IPS-18a (cell line): ENCODE measurements at regions not wholly inside any gene's neighbourhood (a gene's known extent, or its start where the extent isn't known, plus 50 kb on each side); places are given as distances from the start of the nearest gene placed in this dataset.
"Not testable (repeated sequence)": the region's sequence is repeated elsewhere in the genome, so short reads cannot be mapped to it uniquely, and the experiment has no call there.

Experiments used
- H3K27ac ChIP-seq: one replicate; pipeline ENCODE4 v1.5.1; 2013; ENCODE audit warnings: low read length
- H3K27me3 ChIP-seq: one replicate; pipeline ENCODE4 v1.6.1; 2013; ENCODE audit warnings: mild to moderate bottlenecking, low read length; ENCODE audit not compliant: control insufficient read depth, insufficient read depth
- H3K36me3 ChIP-seq: one replicate; pipeline ENCODE4 v1.6.1; 2013; ENCODE audit warnings: low read depth, low read length; ENCODE audit not compliant: control insufficient read depth
- H3K4me1 ChIP-seq: one replicate; pipeline ENCODE4 v1.6.1; 2013; ENCODE audit warnings: low read depth, low read length; ENCODE audit not compliant: control insufficient read depth
- H3K4me3 ChIP-seq: one replicate; pipeline ENCODE4 v1.5.1; 2013; ENCODE audit warnings: low read length
- H3K9ac ChIP-seq: one replicate; pipeline ENCODE4 v1.6.1; 2013; ENCODE audit warnings: mild to moderate bottlenecking, low read length, moderate library complexity
- H3K9me3 ChIP-seq: one replicate; pipeline ENCODE4 v1.6.1; 2013; ENCODE audit warnings: low read depth, low read length; ENCODE audit not compliant: control insufficient read depth

DNA sequence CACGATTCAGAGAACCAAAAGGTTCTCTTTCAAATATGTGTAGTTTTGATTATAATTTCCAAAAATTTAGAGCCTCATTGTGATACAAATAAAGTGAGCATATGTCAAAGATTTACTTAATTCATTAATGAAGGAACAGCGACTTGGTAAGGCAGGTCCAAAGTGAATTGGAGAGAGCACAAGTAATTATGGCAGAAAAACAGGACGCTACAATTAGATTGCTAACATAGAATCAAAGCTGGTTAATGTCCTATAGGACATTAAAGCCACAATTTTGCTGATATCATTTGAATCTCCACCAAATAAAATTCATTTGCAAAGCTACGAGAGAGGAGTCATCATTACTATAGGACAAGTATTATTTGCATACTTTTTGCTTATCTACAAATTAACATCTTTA lies 164.2 kb downstream of the CCER1 start:
- H3K4me3 ChIP-seq: no peak overlapping the region
- no peaks in the 10 kb centered on the region for H3K36me3 ChIP-seq
- no peaks in the 10 kb centered on the region for H3K9me3 ChIP-seq
- H3K4me1 ChIP-seq: no peaks in the 10 kb centered on the region
- H3K27me3 ChIP-seq: no peaks in the 10 kb centered on the region
- no peak overlapping the region for H3K27ac ChIP-seq
- H3K9ac ChIP-seq: no peak overlapping the region

DNA sequence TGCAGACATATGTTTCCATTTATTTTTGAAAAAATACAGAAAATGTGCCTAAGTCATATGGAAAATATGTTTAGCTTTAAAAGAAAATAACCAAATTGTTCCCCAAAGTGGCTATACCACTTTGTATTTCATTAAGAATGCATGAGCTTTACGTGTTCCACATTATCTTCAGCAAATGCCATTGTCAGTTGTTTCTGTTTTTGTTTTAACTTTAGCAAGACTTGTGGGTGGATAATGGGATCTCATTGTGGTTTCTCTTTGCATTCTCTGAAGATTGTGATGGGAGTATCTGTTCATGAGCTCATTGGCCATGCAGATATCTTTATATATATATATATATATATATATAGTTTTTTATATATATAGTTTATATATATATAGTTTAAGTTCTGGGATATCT lies 181.5 kb downstream of the CCER1 start:
- H3K27me3 ChIP-seq: no peaks in the 10 kb centered on the region
- H3K4me3 ChIP-seq: no peak overlapping the region
- H3K9me3 ChIP-seq: no peaks in the 10 kb centered on the region
- H3K4me1 ChIP-seq: no peaks in the 10 kb centered on the region
- H3K36me3 ChIP-seq: no peaks in the 10 kb centered on the region
- no peak overlapping the region for H3K27ac ChIP-seq
- H3K9ac ChIP-seq: no peak overlapping the region

GRCh38 chr12:90770861-90771260 lies 184.1 kb downstream of the CCER1 start:
- H3K9ac ChIP-seq: no peak overlapping the region
- H3K4me1 ChIP-seq: no peaks in the 10 kb centered on the region
- no peak overlapping the region for H3K4me3 ChIP-seq
- H3K36me3 ChIP-seq: no peaks in the 10 kb centered on the region
- H3K27ac ChIP-seq: no peak overlapping the region
- H3K9me3 ChIP-seq: no peaks in the 10 kb centered on the region
- no peaks in the 10 kb centered on the region for H3K27me3 ChIP-seq

- Histone ChIP-seq H3K9me3 (no peaks in the 10 kb centered on the region), H3K9ac (no peak overlapping the region), H3K27me3 (no peaks in the 10 kb centered on the region), H3K4me3 (no peak overlapping the region), H3K27ac (no peak overlapping the region), H3K4me1 (no peaks in the 10 kb centered on the region), H3K36me3 (no peaks in the 10 kb centered on the region)
Measured at GRCh38 chr12:90757957-90758356, 197.0 kb downstream of the CCER1 start.

- no peak overlapping the region for H3K27ac ChIP-seq
- H3K9me3 ChIP-seq: peaks cover 4% of the 10 kb centered on the region
- H3K36me3 ChIP-seq: no peaks in the 10 kb centered on the region
- H3K27me3 ChIP-seq: no peaks in the 10 kb centered on the region
- no peaks in the 10 kb centered on the region for H3K4me1 ChIP-seq
- H3K9ac ChIP-seq: no peak overlapping the region
- H3K4me3 ChIP-seq: no peak overlapping the region
Measured at GRCh38 chr12:90745211-90745610, 209.8 kb downstream of the CCER1 start.

DNA sequence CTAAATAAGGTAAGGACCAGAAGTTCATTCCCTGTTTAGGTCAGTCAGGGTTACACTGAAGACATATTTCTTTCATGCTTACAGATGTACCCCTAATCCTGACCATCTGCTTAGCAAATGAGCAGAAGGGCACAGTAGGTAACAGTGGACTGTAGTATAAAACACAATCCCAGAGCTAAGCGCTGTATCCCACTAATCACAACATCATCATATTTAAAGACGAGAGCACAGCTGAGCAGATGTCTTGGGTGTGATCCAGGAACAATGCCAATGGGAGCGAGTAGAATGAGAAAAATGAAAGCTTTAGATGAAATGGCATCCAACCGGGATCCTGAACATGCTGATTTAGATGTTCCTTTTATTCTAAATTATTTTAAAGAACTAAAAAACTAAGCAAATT lies 213.4 kb downstream of the CCER1 start:
- Histone ChIP-seq H3K36me3 (no peaks in the 10 kb centered on the region), H3K27ac (no peak overlapping the region), H3K4me3 (no peak overlapping the region), H3K4me1 (no peaks in the 10 kb centered on the region), H3K9me3 (no peaks in the 10 kb centered on the region), H3K9ac (no peak overlapping the region), H3K27me3 (no peaks in the 10 kb centered on the region)

DNA sequence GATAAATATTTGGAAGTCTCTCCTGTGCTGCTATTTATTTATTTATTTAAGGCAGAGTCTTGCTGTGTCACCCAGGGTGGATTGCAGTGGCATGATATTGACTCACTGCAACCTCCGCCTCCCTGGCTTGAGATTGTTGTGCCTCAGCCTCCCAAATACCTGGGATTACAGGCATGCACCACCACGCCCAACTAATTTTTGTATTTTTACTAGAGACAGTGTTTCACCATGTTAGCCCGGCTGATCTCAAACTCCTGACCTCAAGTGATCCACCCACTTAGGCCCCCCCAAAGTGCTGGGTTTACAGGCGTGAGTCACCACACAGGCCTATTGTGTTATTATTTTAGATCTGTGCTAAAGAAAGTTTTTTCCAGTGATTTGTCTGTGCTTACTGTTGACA lies 225.2 kb downstream of the CCER1 start:
- H3K4me1 ChIP-seq: no peaks in the 10 kb centered on the region
- H3K9me3 ChIP-seq: no peaks in the 10 kb centered on the region
- no peaks in the 10 kb centered on the region for H3K27me3 ChIP-seq
- no peak overlapping the region for H3K27ac ChIP-seq
- no peak overlapping the region for H3K9ac ChIP-seq
- no peak overlapping the region for H3K4me3 ChIP-seq
- no peaks in the 10 kb centered on the region for H3K36me3 ChIP-seq

DNA sequence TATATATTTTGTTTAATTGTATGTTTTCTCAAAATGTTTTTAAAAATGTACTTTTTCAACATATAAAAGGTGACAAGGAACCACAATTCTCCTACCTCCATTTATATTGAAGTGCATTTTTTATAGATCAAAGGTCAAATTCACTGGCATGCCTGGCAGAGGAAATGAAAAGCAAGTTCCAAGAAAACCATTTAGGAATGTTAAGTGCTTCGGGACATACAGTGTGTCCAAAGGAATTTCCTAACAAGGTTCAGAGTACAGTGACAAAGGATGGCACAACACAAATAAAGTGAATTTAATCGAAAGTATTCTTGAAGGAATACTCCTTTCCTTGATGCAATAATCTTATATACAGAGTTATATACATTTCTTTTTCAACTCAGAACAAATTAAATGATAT lies 242.3 kb downstream of the CCER1 start:
- H3K27ac ChIP-seq: no peak overlapping the region
- no peak overlapping the region for H3K9ac ChIP-seq
- H3K27me3 ChIP-seq: no peaks in the 10 kb centered on the region
- no peak overlapping the region for H3K4me3 ChIP-seq
- no peaks in the 10 kb centered on the region for H3K36me3 ChIP-seq
- no peaks in the 10 kb centered on the region for H3K9me3 ChIP-seq
- no peaks in the 10 kb centered on the region for H3K4me1 ChIP-seq

GRCh38 chr12:90710711-90711110 lies 244.3 kb downstream of the CCER1 start:
- no peaks in the 10 kb centered on the region for H3K4me1 ChIP-seq
- H3K27ac ChIP-seq: no peak overlapping the region
- H3K27me3 ChIP-seq: no peaks in the 10 kb centered on the region
- H3K9ac ChIP-seq: no peak overlapping the region
- H3K36me3 ChIP-seq: no peaks in the 10 kb centered on the region
- no peak overlapping the region for H3K4me3 ChIP-seq
- H3K9me3 ChIP-seq: no peaks in the 10 kb centered on the region

DNA sequence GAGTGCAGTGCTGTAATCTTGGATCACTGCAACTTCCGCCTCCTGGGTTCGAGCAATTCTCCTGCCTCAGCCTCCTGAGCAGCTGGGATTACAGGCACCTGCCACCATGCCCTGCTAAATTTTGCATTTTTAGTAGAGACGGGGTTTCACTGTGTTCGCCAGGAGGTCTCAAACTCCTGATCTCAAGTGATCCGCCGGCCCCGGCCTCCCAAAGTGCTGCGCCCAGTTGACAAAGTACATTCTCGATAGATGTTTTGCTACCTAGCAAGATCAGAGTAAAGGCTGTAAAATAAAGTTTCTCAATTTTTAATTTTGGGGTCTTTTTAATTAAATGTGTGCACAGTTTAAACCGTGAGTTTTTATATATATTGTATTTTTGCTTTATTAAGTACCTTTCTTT lies 248.9 kb downstream of the CCER1 start:
- Histone ChIP-seq H3K27me3 (no peaks in the 10 kb centered on the region), H3K36me3 (no peaks in the 10 kb centered on the region), H3K9me3 (no peaks in the 10 kb centered on the region), H3K4me1 (no peaks in the 10 kb centered on the region), H3K4me3 (no peak overlapping the region), H3K27ac (no peak overlapping the region), H3K9ac (no peak overlapping the region)

DNA sequence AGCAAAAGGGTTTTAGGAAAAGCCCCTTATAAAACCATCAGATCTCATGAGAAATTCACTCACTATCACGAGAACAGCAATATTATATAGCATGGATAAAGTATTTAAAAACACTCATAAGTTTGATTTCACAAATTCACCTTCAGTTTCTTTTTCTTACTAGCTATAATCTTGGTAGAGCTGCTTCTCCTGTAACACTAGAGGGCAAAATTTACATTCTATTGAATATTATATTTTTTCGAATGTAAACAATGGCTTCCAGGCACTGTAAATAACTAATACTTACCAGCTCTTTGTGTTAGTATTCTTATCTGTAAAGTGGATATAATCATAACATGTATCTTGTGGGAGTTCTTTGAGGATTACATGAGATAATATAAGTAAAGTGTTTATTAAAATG lies 259.6 kb downstream of the CCER1 start:
- Histone ChIP-seq H3K4me3 (no peak overlapping the region), H3K9me3 (no peaks in the 10 kb centered on the region), H3K27me3 (no peaks in the 10 kb centered on the region), H3K9ac (no peak overlapping the region), H3K36me3 (no peaks in the 10 kb centered on the region), H3K4me1 (no peaks in the 10 kb centered on the region), H3K27ac (no peak overlapping the region)

GRCh38 chr12:90690120-90690519 lies 264.9 kb downstream of the CCER1 start:
- H3K36me3 ChIP-seq: no peaks in the 10 kb centered on the region
- no peaks in the 10 kb centered on the region for H3K4me1 ChIP-seq
- no peak overlapping the region for H3K9ac ChIP-seq
- H3K9me3 ChIP-seq: no peaks in the 10 kb centered on the region
- H3K4me3 ChIP-seq: no peak overlapping the region
- no peak overlapping the region for H3K27ac ChIP-seq
- H3K27me3 ChIP-seq: no peaks in the 10 kb centered on the region

DNA sequence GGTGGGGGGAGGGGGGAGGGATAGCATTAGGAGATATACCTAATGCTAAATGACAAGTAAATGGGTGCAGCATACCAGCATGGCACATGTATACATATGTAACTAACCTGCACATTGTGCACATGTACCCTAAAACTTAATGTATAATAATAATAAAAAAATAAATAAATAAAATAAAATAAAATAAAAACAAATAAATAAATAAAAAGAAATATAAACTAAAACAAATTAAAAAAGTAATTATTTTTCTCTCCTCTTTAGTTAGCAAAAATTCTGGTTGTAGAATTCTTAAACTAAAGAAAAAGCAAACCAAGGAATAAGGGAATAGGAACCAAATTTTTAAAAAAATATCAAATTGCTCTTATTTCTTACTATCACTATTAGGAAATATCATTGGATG lies 267.3 kb downstream of the CCER1 start:
- H3K4me1 ChIP-seq, H3K27me3 ChIP-seq, H3K36me3 ChIP-seq, H3K27ac ChIP-seq, H3K9me3 ChIP-seq, H3K9ac ChIP-seq, H3K4me3 ChIP-seq: not testable (repeated sequence)
